Transverse colon (tissue), 4 donors: ENCODE measurements at regions not wholly inside any gene's neighbourhood (a gene's known extent, or its start where the extent isn't known, plus 50 kb on each side); places are given as distances from the start of the nearest gene placed in this dataset.

Source experiments
- EP300 ChIP-seq: sonication (generic); formaldehyde crosslinking; IDR thresholded peaks from one replicate; pipeline ENCODE4 v1.6.1; 2017; ENCODE audit warnings: antibody characterized with exemption, low read depth
- POLR2A ChIP-seq: fragments of 450-650 bp; IDR thresholded peaks from one replicate; pipeline ENCODE4 v1.6.1; 2016; ENCODE audit warnings: antibody characterized with exemption, mild to moderate bottlenecking, moderate library complexity
- POLR2AphosphoS5 ChIP-seq, 3 donors: sonication (generic); formaldehyde crosslinking; IDR thresholded peaks; one replicate each; pipeline ENCODE4 v1.6.1; 2016; ENCODE audit warnings: antibody characterized with exemption in 3 of 3
- TF ChIP-seq, protein P1 (sequence below), 5 experiments: fragments of 200-600 bp in 3 of 5; fragments of 450-650 bp in 2 of 5; sonication (generic) in 3 of 5; IDR thresholded peaks; 1 replicate in 2 of 5; 2 replicates in 3 of 5; pipeline ENCODE4 v1.5.1; 2016 to 2017; ENCODE audit warnings: antibody characterized with exemption in 5 of 5, inconsistent platforms in 3 of 5, mild to moderate bottlenecking in 2 of 5, moderate library complexity in 1 of 5

DNA sequence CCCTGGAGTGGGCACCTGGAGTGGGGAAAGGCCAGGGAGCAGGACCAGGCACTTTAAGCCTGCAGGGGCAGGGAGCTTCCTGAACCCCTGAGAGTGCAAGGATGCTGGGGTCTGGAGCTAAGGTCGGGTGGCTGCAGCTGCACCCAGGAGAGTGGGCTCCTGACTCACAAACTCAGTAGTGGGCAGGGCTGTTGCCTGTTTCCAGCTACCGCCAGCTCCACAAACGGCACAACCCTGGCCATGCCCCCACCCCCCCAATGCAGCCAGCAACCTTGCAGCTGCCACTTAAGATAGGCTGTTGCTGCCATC is 688.8 kb downstream of the NYAP2 start:
- TF ChIP-seq, protein P1, sequence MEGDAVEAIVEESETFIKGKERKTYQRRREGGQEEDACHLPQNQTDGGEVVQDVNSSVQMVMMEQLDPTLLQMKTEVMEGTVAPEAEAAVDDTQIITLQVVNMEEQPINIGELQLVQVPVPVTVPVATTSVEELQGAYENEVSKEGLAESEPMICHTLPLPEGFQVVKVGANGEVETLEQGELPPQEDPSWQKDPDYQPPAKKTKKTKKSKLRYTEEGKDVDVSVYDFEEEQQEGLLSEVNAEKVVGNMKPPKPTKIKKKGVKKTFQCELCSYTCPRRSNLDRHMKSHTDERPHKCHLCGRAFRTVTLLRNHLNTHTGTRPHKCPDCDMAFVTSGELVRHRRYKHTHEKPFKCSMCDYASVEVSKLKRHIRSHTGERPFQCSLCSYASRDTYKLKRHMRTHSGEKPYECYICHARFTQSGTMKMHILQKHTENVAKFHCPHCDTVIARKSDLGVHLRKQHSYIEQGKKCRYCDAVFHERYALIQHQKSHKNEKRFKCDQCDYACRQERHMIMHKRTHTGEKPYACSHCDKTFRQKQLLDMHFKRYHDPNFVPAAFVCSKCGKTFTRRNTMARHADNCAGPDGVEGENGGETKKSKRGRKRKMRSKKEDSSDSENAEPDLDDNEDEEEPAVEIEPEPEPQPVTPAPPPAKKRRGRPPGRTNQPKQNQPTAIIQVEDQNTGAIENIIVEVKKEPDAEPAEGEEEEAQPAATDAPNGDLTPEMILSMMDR (IDR thresholded peaks at IDR 0.05): no peak
- TF ChIP-seq EP300 (no peak), POLR2A (no peak), POLR2AphosphoS5 (IDR thresholded peaks at IDR 0.05) (no peak)
